Mucosa of descending colon (tissue), 3 donors: ENCODE measurements at regions not wholly inside any gene's neighbourhood (a gene's known extent, or its start where the extent isn't known, plus 50 kb on each side); places are given as distances from the start of the nearest gene placed in this dataset.

Source experiments
- ATAC-seq: fragments of 200-7000 bp; cut with Tn5 transposase; one replicate; pipeline ENCODE4 v1.9.1; 2020; ENCODE audit warnings: mild to moderate bottlenecking, moderate library complexity
- DNase-seq, 3 donors: peaks; one replicate each; pipeline ENCODE4 v3.0.0-alpha.2; 2020
- H3K36me3 ChIP-seq: fragments of 200-600 bp; one replicate; pipeline ENCODE4 v1.8.0; 2021; ENCODE audit warnings: low read depth, mild to moderate bottlenecking
- H3K4me1 ChIP-seq: fragments of 200-600 bp; one replicate; pipeline ENCODE4 v1.8.0; 2021; ENCODE audit warnings: low read depth, mild to moderate bottlenecking
- H3K4me3 ChIP-seq: fragments of 200-600 bp; one replicate; pipeline ENCODE4 v1.8.0; 2021; ENCODE audit warnings: mild to moderate bottlenecking
- H3K9me3 ChIP-seq: fragments of 200-600 bp; one replicate; pipeline ENCODE4 v1.8.0; 2021; ENCODE audit warnings: mild to moderate bottlenecking
- intact Hi-C, 2 donors: fragments of 100-400 bp; cut with DNase I in 1 of 2; cut with micrococcal nuclease in 1 of 2; formaldehyde crosslinking; loops; one replicate each; pipeline versions ENCODE4 v1.11.0 to v1.11.1; 2022; cut with DNase I, micrococcal nuclease
- TF ChIP-seq, protein P1 (sequence below): fragments of 200-600 bp; IDR thresholded peaks from one replicate; pipeline ENCODE4 v1.8.0; 2022; ENCODE audit warnings: antibody characterized with exemption, mild to moderate bottlenecking
- donor health status: DM: no; HTN: no; CAD: no; lungs with moderate emphysema.
- donor health status: DM: no; HTN: no; CAD: no.
- donor health status: DM: no; HTN: yes; CAD: no.

DNA sequence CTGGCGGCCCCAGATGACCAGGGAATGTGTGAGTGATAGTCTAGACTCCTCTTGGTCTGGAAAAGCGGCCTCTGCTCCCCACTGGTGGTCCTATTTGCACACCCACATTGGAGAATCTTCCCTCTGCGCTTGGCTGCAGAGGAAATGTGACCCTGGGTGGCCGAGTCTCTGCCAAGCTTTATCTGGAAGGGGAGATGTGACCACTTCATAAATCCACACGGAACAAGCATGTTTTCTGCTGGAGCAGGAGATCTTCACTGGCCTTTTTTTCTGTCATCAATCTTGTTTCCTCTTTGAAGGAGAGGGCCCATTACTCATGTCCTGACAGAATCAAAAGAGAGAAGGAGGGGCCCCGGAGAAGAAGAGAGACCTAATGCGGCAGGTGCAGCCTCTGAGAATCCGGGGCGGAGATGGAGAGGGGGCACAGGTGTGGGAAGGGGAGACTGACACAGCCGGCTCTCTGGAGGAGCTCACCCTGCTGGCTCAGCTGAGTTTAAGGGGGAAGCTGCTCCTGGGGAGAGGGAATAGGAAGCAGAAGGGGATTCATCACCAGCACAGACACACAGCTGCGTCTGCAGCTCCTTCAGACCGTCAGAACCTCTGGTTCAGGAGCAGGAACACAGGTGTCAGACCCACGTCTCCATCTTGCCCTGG, 116.3 kb downstream of the SOX9 start:
- no peak overlapping the region for H3K4me3 ChIP-seq
- no peaks in the 10 kb centered on the region for H3K36me3 ChIP-seq
- TF ChIP-seq, protein P1, sequence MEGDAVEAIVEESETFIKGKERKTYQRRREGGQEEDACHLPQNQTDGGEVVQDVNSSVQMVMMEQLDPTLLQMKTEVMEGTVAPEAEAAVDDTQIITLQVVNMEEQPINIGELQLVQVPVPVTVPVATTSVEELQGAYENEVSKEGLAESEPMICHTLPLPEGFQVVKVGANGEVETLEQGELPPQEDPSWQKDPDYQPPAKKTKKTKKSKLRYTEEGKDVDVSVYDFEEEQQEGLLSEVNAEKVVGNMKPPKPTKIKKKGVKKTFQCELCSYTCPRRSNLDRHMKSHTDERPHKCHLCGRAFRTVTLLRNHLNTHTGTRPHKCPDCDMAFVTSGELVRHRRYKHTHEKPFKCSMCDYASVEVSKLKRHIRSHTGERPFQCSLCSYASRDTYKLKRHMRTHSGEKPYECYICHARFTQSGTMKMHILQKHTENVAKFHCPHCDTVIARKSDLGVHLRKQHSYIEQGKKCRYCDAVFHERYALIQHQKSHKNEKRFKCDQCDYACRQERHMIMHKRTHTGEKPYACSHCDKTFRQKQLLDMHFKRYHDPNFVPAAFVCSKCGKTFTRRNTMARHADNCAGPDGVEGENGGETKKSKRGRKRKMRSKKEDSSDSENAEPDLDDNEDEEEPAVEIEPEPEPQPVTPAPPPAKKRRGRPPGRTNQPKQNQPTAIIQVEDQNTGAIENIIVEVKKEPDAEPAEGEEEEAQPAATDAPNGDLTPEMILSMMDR, result no peak
- DNase-seq (no peak), ATAC-seq (no peak)
- no peaks in the 10 kb centered on the region for H3K9me3 ChIP-seq
- intact Hi-C loops, result no loop called here
- H3K4me1 ChIP-seq, result peaks cover 2% of the 10 kb centered on the region

DNA sequence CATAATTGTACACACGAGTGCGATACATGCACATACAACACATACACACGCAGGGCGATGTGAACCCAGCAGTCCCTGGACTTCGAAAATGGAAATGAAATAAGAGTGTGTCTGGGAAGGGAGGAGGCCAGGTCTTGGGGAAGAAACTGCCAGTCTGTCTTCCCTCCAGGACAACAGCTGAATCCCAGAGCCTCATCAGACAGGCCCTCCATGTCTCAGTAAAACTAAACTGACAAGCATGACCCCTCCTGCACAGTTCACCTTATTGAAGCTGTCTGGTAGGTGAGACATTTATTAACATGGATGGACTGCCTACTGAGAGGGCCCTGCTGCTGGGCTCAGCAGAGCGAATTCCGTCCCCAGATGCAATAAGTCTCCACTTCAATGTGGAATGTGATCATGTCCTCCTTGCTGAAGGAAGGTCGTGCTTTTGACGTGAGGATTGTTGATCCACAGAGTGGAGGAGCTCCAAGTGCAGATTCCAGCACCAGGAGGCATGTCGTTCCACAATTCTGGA, 117.4 kb downstream of the SOX9 start:
- H3K4me1 ChIP-seq, result peaks cover 2% of the 10 kb centered on the region
- no peak for ATAC-seq
- intact Hi-C loops, result no loop called here
- H3K4me3 ChIP-seq, result no peak overlapping the region
- H3K36me3 ChIP-seq, result no peaks in the 10 kb centered on the region
- TF ChIP-seq, protein P1, result no peak
- no peaks in the 10 kb centered on the region for H3K9me3 ChIP-seq
- DNase-seq, result no peak

DNA sequence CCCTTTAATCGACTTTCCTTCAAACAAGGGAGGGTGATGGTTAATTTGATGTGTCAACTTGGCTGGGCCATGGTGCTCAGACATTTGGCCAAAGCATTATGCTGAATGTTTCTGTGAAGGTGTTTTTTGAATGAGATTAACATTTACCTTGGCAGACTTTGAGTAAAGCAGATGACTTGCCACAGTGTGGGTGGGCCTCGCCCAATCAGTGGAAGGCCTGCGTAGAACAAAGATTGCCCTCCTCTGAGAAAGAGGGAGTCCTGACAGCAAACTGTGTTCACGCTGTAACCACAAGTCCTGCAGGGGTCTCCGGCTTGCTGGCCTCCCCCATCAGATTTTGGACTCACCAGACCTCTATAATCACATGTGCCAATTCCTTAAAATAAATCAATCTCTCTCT, 118.7 kb downstream of the SOX9 start:
- H3K36me3 ChIP-seq, result no peaks in the 10 kb centered on the region
- peaks cover 4% of the 10 kb centered on the region for H3K9me3 ChIP-seq
- no peaks in the 10 kb centered on the region for H3K4me1 ChIP-seq
- intact Hi-C loops, result no loop called here
- no peak for ATAC-seq
- no peak for DNase-seq
- no peak overlapping the region for H3K4me3 ChIP-seq
- TF ChIP-seq, protein P1, result no peak

DNA sequence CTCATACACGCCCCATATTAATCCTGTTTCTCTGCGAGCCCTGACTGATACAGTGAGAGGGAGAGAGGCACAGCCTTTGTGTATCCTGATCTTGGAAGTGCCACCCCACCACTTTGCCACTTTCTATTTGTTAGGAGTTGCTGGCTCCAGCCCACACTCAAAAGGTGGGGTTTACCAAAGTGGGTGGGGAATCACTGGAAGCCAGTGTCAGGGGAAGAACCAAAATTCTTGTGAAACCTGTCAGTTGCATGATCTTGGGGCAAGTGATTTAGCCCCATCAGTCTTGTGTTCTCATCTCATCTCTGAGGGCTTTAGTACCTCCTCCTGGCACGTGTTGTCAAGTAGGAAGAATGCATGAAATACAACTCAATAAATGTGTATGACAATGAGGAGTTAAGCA, 119.5 kb downstream of the SOX9 start:
- H3K36me3 ChIP-seq, result no peaks in the 10 kb centered on the region

DNA sequence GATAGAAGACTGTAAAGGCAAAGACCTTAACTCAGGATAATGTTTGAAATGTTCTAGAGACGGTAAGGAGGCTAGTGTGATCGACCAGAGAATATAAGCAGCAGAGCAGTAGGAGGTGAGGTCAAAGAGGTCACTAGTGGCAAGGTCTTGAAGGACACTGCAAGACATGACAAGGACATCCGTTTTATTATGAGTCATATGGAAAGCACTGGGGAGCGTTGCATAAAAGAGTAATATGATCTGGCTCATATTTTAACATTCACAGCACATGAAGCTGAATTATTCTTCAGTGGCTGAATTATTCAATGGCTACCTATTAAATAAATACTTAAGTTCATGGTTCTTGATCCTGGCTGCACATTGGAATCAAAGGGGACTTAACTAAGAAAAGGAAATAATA, 123.7 kb downstream of the SOX9 start:
- intact Hi-C loops, result no loop called here
- peaks cover 4% of the 10 kb centered on the region for H3K9me3 ChIP-seq
- H3K4me1 ChIP-seq, result no peaks in the 10 kb centered on the region
- no peaks in the 10 kb centered on the region for H3K36me3 ChIP-seq
- no peak for DNase-seq
- ATAC-seq, result no peak
- no peak overlapping the region for H3K4me3 ChIP-seq
- TF ChIP-seq, protein P1, result no peak

More for the DNA sequence above, 119.5 kb downstream of the SOX9 start:
- Histone ChIP-seq H3K4me1 (no peaks in the 10 kb centered on the region), H3K9me3 (peaks cover 4% of the 10 kb centered on the region), H3K4me3 (no peak overlapping the region)
- TF ChIP-seq, protein P1, result no peak
- intact Hi-C loops, result no loop called here
- ATAC-seq, result no peak
- no peak for DNase-seq

DNA sequence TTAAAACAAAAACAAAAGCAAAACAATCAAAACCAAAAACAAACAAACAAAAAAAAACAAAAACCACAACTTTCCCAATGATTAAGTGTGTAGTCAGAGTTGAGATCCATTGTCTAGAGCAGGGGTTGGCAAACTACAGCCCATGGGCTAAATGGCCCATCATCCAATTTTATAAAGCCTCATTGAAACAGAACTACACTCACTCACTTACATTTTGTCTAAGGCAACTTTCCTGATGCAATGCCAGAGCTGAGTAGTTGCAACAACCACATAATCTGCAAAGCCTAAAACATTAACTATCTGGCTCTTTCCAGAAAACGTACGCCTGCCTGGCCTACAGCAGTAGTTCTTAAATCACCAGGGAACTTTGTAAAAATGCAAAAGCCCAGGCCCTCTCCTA, 124.1 kb downstream of the SOX9 start:
- Histone ChIP-seq H3K9me3 (peaks cover 4% of the 10 kb centered on the region), H3K4me3 (no peak overlapping the region), H3K4me1 (no peaks in the 10 kb centered on the region), H3K36me3 (no peaks in the 10 kb centered on the region)
- TF ChIP-seq, protein P1, result no peak
- no peak for DNase-seq
- no peak for ATAC-seq
- intact Hi-C loops, result no loop called here
